ENCODE measurements at regions not wholly inside any gene's neighbourhood (a gene's known extent, or its start where the extent isn't known, plus 50 kb on each side); places are given as distances from the start of the nearest gene placed in this dataset.

DNA sequence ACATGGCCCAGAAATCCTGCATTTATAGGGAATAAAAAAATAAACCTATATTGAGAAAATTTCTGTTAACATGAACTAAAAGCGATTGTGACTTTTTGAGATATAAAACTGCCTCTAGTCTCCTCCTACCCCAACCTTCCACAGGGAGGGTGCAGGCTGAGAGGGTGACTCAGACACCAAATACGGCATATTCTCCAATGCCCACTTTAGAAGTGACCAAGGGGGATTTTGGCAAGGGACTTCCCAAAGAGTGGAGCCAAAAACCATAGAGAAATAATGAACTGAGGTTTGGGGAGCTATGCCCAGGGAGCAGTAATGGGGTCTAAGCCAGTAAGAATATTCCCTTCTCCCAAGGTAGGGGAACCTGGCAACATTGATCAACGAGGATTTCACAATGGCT lies 124.9 kb upstream of the ZC3H12C start:
- TF ChIP-seq, protein P1, sequence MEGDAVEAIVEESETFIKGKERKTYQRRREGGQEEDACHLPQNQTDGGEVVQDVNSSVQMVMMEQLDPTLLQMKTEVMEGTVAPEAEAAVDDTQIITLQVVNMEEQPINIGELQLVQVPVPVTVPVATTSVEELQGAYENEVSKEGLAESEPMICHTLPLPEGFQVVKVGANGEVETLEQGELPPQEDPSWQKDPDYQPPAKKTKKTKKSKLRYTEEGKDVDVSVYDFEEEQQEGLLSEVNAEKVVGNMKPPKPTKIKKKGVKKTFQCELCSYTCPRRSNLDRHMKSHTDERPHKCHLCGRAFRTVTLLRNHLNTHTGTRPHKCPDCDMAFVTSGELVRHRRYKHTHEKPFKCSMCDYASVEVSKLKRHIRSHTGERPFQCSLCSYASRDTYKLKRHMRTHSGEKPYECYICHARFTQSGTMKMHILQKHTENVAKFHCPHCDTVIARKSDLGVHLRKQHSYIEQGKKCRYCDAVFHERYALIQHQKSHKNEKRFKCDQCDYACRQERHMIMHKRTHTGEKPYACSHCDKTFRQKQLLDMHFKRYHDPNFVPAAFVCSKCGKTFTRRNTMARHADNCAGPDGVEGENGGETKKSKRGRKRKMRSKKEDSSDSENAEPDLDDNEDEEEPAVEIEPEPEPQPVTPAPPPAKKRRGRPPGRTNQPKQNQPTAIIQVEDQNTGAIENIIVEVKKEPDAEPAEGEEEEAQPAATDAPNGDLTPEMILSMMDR (IDR thresholded peaks at IDR 0.05 in 8 of 11, conservative IDR thresholded peaks at IDR 0.05 in 3 of 11) = no peak
- no peak for TF ChIP-seq POLR2A (IDR thresholded peaks at IDR 0.05)
- TF ChIP-seq POLR2AphosphoS5 (IDR thresholded peaks at IDR 0.05) = no peak

Measured in spleen (tissue), 7 donors.